Right cardiac atrium (tissue), 5 donors: ENCODE measurements at regions not wholly inside any gene's neighbourhood (a gene's known extent, or its start where the extent isn't known, plus 50 kb on each side); places are given as distances from the start of the nearest gene placed in this dataset.

ENCODE experiments used
- ATAC-seq, 2 donors: fragments of 200-7000 bp; cut with Tn5 transposase; one replicate each; pipeline versions ENCODE4 v1.8.0 to v1.9.1; 2020; ENCODE audit warnings: moderate library complexity in 2 of 2, mild to moderate bottlenecking in 1 of 2
- DNase-seq, 3 donors: peaks; one replicate each; pipeline ENCODE4 v3.0.0-alpha.2; 2020
- H3K27ac ChIP-seq: one replicate; pipeline ENCODE4 v1.5.1; 2013; ENCODE audit warnings: mild to moderate bottlenecking, low read length, control low read depth, moderate library complexity
- H3K27me3 ChIP-seq: one replicate; pipeline ENCODE4 v1.6.1; 2013; ENCODE audit not compliant: control insufficient read depth, insufficient read depth
- H3K4me1 ChIP-seq: one replicate; pipeline ENCODE4 v1.6.1; 2013; ENCODE audit warnings: low read length; ENCODE audit not compliant: control insufficient read depth, insufficient read depth
- H3K4me3 ChIP-seq: one replicate; pipeline ENCODE4 v1.5.1; 2013; ENCODE audit warnings: low read length, control low read depth
- H3K9me3 ChIP-seq: one replicate; pipeline ENCODE4 v1.6.1; 2013; ENCODE audit warnings: low read length; ENCODE audit not compliant: control insufficient read depth
- WGBS: extraction: QIAGEN DNeasy Blood & Tissue Kit; methylation state at CpG from one replicate; pipeline ENCODE4 v1.1.7; 2013; 5-methylcytosine and 5-hydroxymethylcytosine counted together
- intact Hi-C, 4 donors: fragments of 100-400 bp; cut with DNase I; formaldehyde crosslinking; loops; one replicate each; pipeline versions ENCODE4 v1.11.0 to v1.14.0; 2022 to 2023
- donor health status: healthy with polysubstance abuse.
- donor health status: DM: no; HTN: yes; CAD: no.
- donor health status: DM: no; HTN: no; CAD: no.
- donor health status: DM: no; HTN: yes; CAD: no; lungs with severe emphysema.
- donor health status: DM: yes; HTN: yes; CAD: no.

DNA sequence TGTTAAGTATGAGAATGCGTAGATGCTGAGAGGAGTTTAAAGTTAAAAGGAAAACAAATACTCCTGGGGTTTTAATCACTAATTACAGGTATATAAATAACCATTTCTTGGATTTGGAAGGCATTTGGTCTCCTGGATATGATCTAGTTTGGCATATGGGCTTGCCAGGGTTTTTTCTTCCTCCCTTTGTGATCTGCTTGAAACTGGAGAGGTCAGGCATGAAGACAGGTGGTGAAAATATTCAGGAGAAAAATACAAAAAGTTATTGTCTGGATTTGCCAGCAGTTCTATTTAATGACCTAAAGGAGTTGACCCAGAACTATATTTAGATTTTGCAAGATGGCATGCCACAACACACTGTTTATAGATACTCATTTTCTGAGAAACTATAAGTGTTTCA, 136.3 kb downstream of the DIPK2A start:
- no peaks in the 10 kb centered on the region for H3K27me3 ChIP-seq
- no peak overlapping the region for H3K27ac ChIP-seq
- DNase-seq (no peak), ATAC-seq (no peak)
- WGBS: 88% methylated on average over 1 of the region's 1 CpG
- intact Hi-C loops: no loop called here
- no peaks in the 10 kb centered on the region for H3K4me1 ChIP-seq
- H3K9me3 ChIP-seq: no peaks in the 10 kb centered on the region
- H3K4me3 ChIP-seq: no peak overlapping the region

GRCh38 chr3:144109944-144110343, 138.3 kb downstream of the DIPK2A start:
- Histone ChIP-seq H3K27ac (no peak overlapping the region), H3K27me3 (no peaks in the 10 kb centered on the region), H3K4me3 (no peak overlapping the region), H3K4me1 (no peaks in the 10 kb centered on the region), H3K9me3 (no peaks in the 10 kb centered on the region)
- ATAC-seq: peak; percentile 57 to 82
- intact Hi-C loops: no loop called here
- WGBS: 84% methylated on average over 3 of the region's 3 CpGs
- DNase-seq: no peak

DNA sequence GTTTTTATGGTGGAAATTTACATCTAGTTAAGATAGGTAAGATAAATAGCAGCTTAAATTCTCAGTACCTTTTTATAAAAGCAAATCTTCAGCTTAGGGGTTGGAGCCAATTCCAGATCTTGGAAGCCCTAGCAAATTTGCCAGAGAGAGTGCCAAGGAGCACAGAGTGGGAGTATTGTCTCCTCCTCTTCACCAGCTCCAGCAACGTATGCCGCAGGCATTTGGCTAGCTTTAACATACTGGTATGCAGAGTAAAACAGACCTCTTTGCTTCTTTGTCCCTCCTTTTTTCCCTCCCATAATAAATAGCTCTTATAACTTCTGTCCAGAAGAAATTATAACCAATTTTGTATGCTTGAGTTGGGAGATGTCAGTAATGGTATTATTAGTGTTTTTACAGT, 140.4 kb downstream of the DIPK2A start:
- intact Hi-C loops: no loop called here
- DNase-seq: no peak
- Histone ChIP-seq H3K4me3 (no peak overlapping the region), H3K27ac (no peak overlapping the region), H3K9me3 (no peaks in the 10 kb centered on the region), H3K4me1 (no peaks in the 10 kb centered on the region), H3K27me3 (no peaks in the 10 kb centered on the region)
- 66% methylated on average over 2 of the region's 2 CpGs for WGBS
- ATAC-seq: no peak

DNA sequence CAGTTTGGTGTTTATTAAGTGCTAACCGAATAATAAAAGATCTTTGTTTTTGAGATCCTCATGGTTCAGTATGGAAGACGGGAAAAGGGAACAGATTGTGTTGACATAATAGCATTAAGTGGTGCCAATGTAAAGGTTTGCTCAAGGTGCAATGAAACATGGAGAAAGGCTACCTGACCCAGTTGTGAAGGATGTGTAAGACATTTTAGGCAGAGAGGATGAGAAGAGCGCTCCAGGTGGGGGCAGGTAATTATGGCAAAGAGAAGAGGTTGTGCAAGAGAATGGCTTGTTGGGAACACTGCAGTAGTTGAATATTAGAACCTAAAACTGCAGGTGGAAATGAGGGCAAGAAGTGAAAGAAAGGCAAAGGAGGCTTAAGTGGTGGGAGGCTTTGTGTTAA, 140.8 kb downstream of the DIPK2A start:
- Histone ChIP-seq H3K27me3 (no peaks in the 10 kb centered on the region), H3K4me1 (no peaks in the 10 kb centered on the region), H3K4me3 (no peak overlapping the region), H3K27ac (no peak overlapping the region), H3K9me3 (no peaks in the 10 kb centered on the region)
- intact Hi-C loops: no loop called here
- ATAC-seq (no peak), DNase-seq (no peak)
- 86% methylated on average over 3 of the region's 3 CpGs for WGBS

GRCh38 chr3:144114767-144115166, 143.1 kb downstream of the DIPK2A start:
- 57% methylated on average over 2 of the region's 2 CpGs for WGBS
- H3K4me1 ChIP-seq: peaks cover 2% of the 10 kb centered on the region
- ATAC-seq (no peak), DNase-seq (no peak)
- no peaks in the 10 kb centered on the region for H3K9me3 ChIP-seq
- H3K27me3 ChIP-seq: no peaks in the 10 kb centered on the region
- H3K4me3 ChIP-seq: no peak overlapping the region
- no peak overlapping the region for H3K27ac ChIP-seq
- intact Hi-C loops: no loop called here

- no peaks in the 10 kb centered on the region for H3K27me3 ChIP-seq
- H3K27ac ChIP-seq: no peak overlapping the region
- ATAC-seq (no peak), DNase-seq (no peak)
- H3K4me1 ChIP-seq: peaks cover 2% of the 10 kb centered on the region
- H3K4me3 ChIP-seq: no peak overlapping the region
- no peaks in the 10 kb centered on the region for H3K9me3 ChIP-seq
- 33% methylated on average over 1 of the region's 1 CpG for WGBS
- intact Hi-C loops: no loop called here
Measured at GRCh38 chr3:144119633-144120032, 148.0 kb downstream of the DIPK2A start.

DNA sequence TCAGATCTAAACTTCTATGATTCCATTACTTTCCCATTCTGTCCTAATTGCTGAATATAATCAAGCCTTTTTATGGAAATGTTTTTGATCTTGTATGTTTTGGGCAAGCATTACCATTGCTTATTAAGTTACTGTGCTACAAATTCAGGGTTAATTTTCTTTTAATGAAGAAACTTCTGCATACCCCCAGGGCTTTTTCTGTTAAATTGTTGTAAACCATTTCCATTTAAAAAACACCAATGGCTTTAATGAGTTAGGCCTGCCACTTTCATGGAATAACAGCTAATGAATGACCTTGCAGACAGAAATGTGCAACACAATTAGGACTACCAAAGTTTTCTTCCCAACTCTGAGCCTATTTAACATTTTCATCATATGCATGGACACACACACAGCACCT, 150.0 kb downstream of the DIPK2A start:
- intact Hi-C loops: no loop called here
- H3K9me3 ChIP-seq: no peaks in the 10 kb centered on the region
- H3K27ac ChIP-seq: no peak overlapping the region
- H3K4me3 ChIP-seq: no peak overlapping the region
- no peaks in the 10 kb centered on the region for H3K27me3 ChIP-seq
- DNase-seq: no peak
- ATAC-seq: no peak
- peaks cover 2% of the 10 kb centered on the region for H3K4me1 ChIP-seq

GRCh38 chr3:144127014-144127413, 155.4 kb downstream of the DIPK2A start:
- ATAC-seq (no peak), DNase-seq (no peak)
- Histone ChIP-seq H3K27me3 (no peaks in the 10 kb centered on the region), H3K27ac (no peak overlapping the region), H3K4me3 (no peak overlapping the region), H3K9me3 (no peaks in the 10 kb centered on the region), H3K4me1 (no peaks in the 10 kb centered on the region)
- WGBS: 38% methylated on average over 3 of the region's 3 CpGs
- intact Hi-C loops: no loop called here

DNA sequence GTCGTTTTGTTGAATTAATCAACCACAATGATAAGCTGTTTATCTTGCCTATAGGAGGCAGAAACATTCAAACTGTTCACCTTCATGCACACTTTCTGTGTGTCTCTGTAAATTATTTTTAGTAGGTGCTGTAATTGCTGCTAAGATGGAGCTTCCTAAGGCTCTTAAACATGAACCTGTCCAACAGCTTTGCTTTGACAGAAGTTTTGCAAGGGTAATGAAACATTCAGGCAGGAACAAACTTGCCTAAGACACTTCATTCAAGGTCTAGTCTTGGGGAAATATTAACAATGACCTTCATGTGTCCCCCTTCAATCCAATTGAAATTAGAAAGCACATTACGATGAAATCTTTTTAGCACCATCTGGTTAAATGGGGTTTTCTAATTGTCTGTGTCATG, 156.1 kb downstream of the DIPK2A start:
- H3K4me3 ChIP-seq: no peak overlapping the region
- no peaks in the 10 kb centered on the region for H3K27me3 ChIP-seq
- H3K9me3 ChIP-seq: no peaks in the 10 kb centered on the region
- intact Hi-C loops: no loop called here
- H3K27ac ChIP-seq: no peak overlapping the region
- WGBS: 58% methylated on average over 2 of the region's 2 CpGs
- DNase-seq (no peak), ATAC-seq (no peak)
- H3K4me1 ChIP-seq: no peaks in the 10 kb centered on the region

- DNase-seq: no peak
- intact Hi-C loops: no loop called here
- Histone ChIP-seq H3K27ac (no peak overlapping the region), H3K27me3 (no peaks in the 10 kb centered on the region), H3K9me3 (no peaks in the 10 kb centered on the region), H3K4me3 (no peak overlapping the region), H3K4me1 (no peaks in the 10 kb centered on the region)
- ATAC-seq: no peak
- 56% methylated on average over 6 of the region's 6 CpGs for WGBS
Measured at GRCh38 chr3:144128108-144128892, 156.7 kb downstream of the DIPK2A start.

- intact Hi-C loops: no loop called here
- DNase-seq (no peak), ATAC-seq (no peak)
- Histone ChIP-seq H3K27me3 (no peaks in the 10 kb centered on the region), H3K27ac (no peak overlapping the region), H3K9me3 (no peaks in the 10 kb centered on the region), H3K4me3 (no peak overlapping the region), H3K4me1 (no peaks in the 10 kb centered on the region)
- WGBS: 96% methylated on average over 6 of the region's 6 CpGs
Measured at GRCh38 chr3:144129536-144130214, 158.1 kb downstream of the DIPK2A start.
